Tibial nerve (tissue), 4 donors: ENCODE measurements at regions not wholly inside any gene's neighbourhood (a gene's known extent, or its start where the extent isn't known, plus 50 kb on each side); places are given as distances from the start of the nearest gene placed in this dataset.

Experiments used
- DNase-seq, 2 donors: peaks; one replicate each; pipeline ENCODE4 v3.0.0-alpha.2; 2019; ENCODE audit warnings: low spot score in 2 of 2
- H3K27ac ChIP-seq, 4 donors: fragments of 200-600 bp; sonication (generic) in 3 of 4; one replicate each; pipeline ENCODE4 v1.5.1; 2017 to 2019; ENCODE audit warnings: mild to moderate bottlenecking in 1 of 4
- H3K27me3 ChIP-seq, 2 donors: fragments of 200-600 bp; sonication (generic) in 1 of 2; one replicate each; pipeline versions ENCODE4 v1.5.1 to v1.6.0; 2017 to 2019
- H3K36me3 ChIP-seq, 3 donors: fragments of 200-600 bp; sonication (generic); one replicate each; pipeline ENCODE4 v1.5.1; 2018 to 2019
- H3K4me1 ChIP-seq, 4 donors: fragments of 200-600 bp; sonication (generic) in 3 of 4; one replicate each; pipeline ENCODE4 v1.5.1; 2017 to 2019
- H3K4me3 ChIP-seq, 4 donors: fragments of 200-600 bp; sonication (generic) in 3 of 4; one replicate each; pipeline ENCODE4 v1.5.1; 2017 to 2019; ENCODE audit warnings: mild to moderate bottlenecking in 1 of 4, moderate library complexity in 1 of 4
- H3K9me3 ChIP-seq, 4 donors: fragments of 200-600 bp; sonication (generic) in 3 of 4; one replicate each; pipeline ENCODE4 v1.5.1; 2017 to 2019
- EP300 ChIP-seq, 2 donors: sonication (generic); formaldehyde crosslinking; IDR thresholded peaks; one replicate each; pipeline ENCODE4 v1.6.1; 2017; ENCODE audit warnings: antibody characterized with exemption in 2 of 2, mild to moderate bottlenecking in 1 of 2
- POLR2A ChIP-seq, 2 donors: fragments of 450-650 bp; IDR thresholded peaks; one replicate each; pipeline ENCODE4 v1.6.1; 2017; ENCODE audit warnings: antibody characterized with exemption in 2 of 2, mild to moderate bottlenecking in 2 of 2, moderate library complexity in 2 of 2
- WGBS, 2 donors: methylation state at CpG; one replicate each; pipeline ENCODE4 v1.1.5; 2018; 5-methylcytosine and 5-hydroxymethylcytosine counted together
- TF ChIP-seq, protein P1 (sequence below), 5 experiments: fragments of 200-600 bp in 3 of 5; fragments of 450-650 bp in 2 of 5; sonication (generic) in 3 of 5; IDR thresholded peaks; one replicate each; pipeline ENCODE4 v1.5.1; 2016 to 2019; ENCODE audit warnings: antibody characterized with exemption in 5 of 5, mild to moderate bottlenecking in 3 of 5, moderate library complexity in 2 of 5

DNA sequence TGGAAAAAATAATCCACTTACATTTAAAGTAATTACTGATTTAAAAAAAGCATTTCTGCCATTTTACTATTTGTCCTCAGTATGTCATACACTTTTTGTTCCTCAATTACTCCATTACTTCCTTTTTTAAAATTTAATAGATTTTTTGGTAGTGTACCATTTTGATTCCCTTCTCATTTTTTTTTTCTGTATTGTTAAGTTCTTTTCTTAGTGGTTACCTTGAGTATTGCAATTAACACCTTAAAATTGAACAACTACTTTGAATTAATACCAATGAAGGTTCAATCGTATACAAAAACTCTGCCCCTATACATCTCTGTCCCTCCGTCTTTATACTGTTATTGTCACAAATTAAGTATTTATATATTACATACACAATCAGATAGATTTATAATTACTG, 240.6 kb upstream of the LMCD1 start:
- Histone ChIP-seq H3K4me1 (peaks cover 0 to 3% (median 0%) of the 10 kb centered on the region in 4 donors), H3K9me3 (peaks cover 0 to 12% (median 2%) of the 10 kb centered on the region in 4 donors), H3K27ac (no peak overlapping the region), H3K4me3 (no peak overlapping the region), H3K27me3 (no peaks in the 10 kb centered on the region), H3K36me3 (no peaks in the 10 kb centered on the region)
- DNase-seq, result no peak
- TF ChIP-seq POLR2A (IDR thresholded peaks at IDR 0.05) (no peak), EP300 (IDR thresholded peaks at IDR 0.05) (no peak)
- TF ChIP-seq, protein P1, sequence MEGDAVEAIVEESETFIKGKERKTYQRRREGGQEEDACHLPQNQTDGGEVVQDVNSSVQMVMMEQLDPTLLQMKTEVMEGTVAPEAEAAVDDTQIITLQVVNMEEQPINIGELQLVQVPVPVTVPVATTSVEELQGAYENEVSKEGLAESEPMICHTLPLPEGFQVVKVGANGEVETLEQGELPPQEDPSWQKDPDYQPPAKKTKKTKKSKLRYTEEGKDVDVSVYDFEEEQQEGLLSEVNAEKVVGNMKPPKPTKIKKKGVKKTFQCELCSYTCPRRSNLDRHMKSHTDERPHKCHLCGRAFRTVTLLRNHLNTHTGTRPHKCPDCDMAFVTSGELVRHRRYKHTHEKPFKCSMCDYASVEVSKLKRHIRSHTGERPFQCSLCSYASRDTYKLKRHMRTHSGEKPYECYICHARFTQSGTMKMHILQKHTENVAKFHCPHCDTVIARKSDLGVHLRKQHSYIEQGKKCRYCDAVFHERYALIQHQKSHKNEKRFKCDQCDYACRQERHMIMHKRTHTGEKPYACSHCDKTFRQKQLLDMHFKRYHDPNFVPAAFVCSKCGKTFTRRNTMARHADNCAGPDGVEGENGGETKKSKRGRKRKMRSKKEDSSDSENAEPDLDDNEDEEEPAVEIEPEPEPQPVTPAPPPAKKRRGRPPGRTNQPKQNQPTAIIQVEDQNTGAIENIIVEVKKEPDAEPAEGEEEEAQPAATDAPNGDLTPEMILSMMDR (IDR thresholded peaks at IDR 0.05), result no peak
- 79 to 96% methylated on average over 2 of the region's 2 CpGs for WGBS, 2 donors

DNA sequence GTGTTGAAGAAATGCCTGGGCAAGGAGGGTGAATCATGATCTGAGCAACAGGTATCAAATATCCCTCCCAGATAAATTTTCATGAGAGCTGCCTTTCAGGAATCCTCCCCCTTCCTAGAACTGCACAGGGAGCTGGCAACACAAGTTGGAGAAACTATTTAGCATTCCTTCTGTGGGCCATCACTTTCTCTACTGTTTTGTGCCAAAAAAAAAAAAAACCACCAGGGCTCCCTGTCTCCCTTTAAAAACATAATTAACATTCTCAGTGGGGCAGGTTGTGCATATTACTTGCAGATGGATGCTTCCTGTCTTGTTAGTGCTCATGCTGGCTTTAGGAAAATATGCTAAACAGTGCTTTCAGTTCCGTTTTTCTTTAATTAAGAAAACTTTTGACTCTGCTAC, 234.9 kb upstream of the LMCD1 start:
- H3K27ac ChIP-seq, result no peak overlapping the region
- H3K4me3 ChIP-seq, result no peak overlapping the region
- H3K4me1 ChIP-seq, result no peaks in the 10 kb centered on the region
- H3K9me3 ChIP-seq, result peaks cover 0 to 3% (median 0%) of the 10 kb centered on the region in 4 donors
- DNase-seq, result no peak
- TF ChIP-seq, protein P1 (IDR thresholded peaks at IDR 0.05), result no peak
- no peak for TF ChIP-seq EP300 (IDR thresholded peaks at IDR 0.05)
- no peak for TF ChIP-seq POLR2A (IDR thresholded peaks at IDR 0.05)
- no peaks in the 10 kb centered on the region for H3K36me3 ChIP-seq
- 56 to 65% methylated on average over 1 of the region's 1 CpG for WGBS, 2 donors
- H3K27me3 ChIP-seq, result no peaks in the 10 kb centered on the region

DNA sequence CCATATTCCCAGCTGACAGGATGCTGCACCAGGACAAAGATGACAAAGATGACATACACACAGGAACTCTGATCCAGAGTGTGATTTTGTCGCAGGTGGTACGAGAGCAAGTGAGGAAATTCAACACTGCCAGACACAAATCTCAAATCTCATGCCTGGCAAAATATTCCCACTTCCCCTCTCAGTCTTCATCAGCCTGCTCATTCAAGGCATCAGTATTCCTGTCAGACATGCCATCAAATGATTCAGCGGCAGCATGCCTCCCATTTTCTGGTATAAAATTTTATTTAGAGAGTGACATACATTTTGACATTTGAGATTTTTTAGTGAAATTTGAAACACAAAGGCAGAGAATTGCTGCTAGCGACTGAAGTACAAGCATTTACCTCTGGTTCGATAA, 228.1 kb upstream of the LMCD1 start:
- TF ChIP-seq, protein P1 (IDR thresholded peaks at IDR 0.05), result no peak
- no peak for TF ChIP-seq EP300 (IDR thresholded peaks at IDR 0.05)
- no peak for TF ChIP-seq POLR2A (IDR thresholded peaks at IDR 0.05)
- no peak for DNase-seq
- Histone ChIP-seq H3K4me3 (no peak overlapping the region), H3K36me3 (no peaks in the 10 kb centered on the region), H3K9me3 (peaks cover 0 to 13% (median 0%) of the 10 kb centered on the region in 4 donors), H3K4me1 (no peaks in the 10 kb centered on the region), H3K27ac (no peak overlapping the region), H3K27me3 (no peaks in the 10 kb centered on the region)
- 91 to 95% methylated on average over 5 of the region's 5 CpGs for WGBS, 2 donors

DNA sequence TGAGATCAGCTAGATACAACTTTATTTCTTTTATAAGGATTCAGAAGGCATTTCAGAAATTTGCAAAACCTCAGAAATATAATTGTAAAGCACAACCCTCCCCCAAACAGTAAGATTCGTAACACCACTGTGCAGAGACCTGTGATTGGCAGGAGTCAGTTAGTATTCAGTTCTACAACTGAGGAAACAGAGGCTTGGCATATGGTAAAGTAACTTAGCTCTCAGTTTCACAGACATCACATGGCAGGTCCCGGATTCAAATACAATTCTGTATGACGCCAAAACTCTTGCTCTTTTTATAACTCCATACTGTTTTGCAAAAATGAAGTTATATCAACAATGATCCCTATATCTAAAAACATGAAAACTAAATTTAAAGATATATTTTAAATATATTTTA, 225.6 kb upstream of the LMCD1 start:
- Histone ChIP-seq H3K9me3 (peaks cover 0 to 13% (median 0%) of the 10 kb centered on the region in 4 donors), H3K27ac (no peak overlapping the region), H3K36me3 (no peaks in the 10 kb centered on the region), H3K27me3 (no peaks in the 10 kb centered on the region), H3K4me1 (no peaks in the 10 kb centered on the region), H3K4me3 (no peak overlapping the region)
- 85 to 92% methylated on average over 3 of the region's 3 CpGs for WGBS, 2 donors
- DNase-seq, result no peak
- no peak for TF ChIP-seq EP300 (IDR thresholded peaks at IDR 0.05)
- TF ChIP-seq, protein P1 (IDR thresholded peaks at IDR 0.05), result no peak
- TF ChIP-seq POLR2A (IDR thresholded peaks at IDR 0.05), result no peak

DNA sequence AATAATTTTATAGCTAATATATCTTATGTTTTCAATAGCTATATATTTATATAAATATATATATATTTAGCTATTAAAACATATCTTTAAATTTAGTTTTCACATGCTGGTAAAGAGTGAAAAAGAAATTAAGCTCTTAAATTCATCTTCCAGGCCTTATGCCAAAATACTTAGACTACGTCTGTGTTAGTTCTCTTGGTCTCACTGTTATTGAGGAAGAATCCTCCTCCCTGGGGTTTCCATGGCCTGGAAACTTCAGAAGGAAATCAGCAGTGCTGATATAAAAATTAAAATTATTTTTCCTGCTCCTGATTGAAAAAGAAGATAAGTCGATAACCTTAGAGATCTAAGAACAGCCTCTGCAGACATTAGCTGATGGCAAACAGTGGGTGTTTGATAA, 225.1 kb upstream of the LMCD1 start:
- Histone ChIP-seq H3K4me3 (no peak overlapping the region), H3K9me3 (peaks cover 0 to 12% (median 0%) of the 10 kb centered on the region in 4 donors), H3K36me3 (no peaks in the 10 kb centered on the region), H3K27me3 (no peaks in the 10 kb centered on the region), H3K27ac (no peak overlapping the region), H3K4me1 (no peaks in the 10 kb centered on the region)
- TF ChIP-seq EP300 (IDR thresholded peaks at IDR 0.05) (no peak), POLR2A (IDR thresholded peaks at IDR 0.05) (no peak)
- TF ChIP-seq, protein P1 (IDR thresholded peaks at IDR 0.05), result no peak
- 45% methylated on average over 2 of the region's 2 CpGs for WGBS, 2 donors
- no peak for DNase-seq
